Fibroblast of peridontal ligament (primary cell): ENCODE measurements at regions not wholly inside any gene's neighbourhood (a gene's known extent, or its start where the extent isn't known, plus 50 kb on each side); places are given as distances from the start of the nearest gene placed in this dataset.
"Not testable (repeated sequence)": the region's sequence is repeated elsewhere in the genome, so short reads cannot be mapped to it uniquely, and the experiment has no call there.

ENCODE experiments used
- DNase-seq: peaks from one replicate; pipeline ENCODE4 v3.0.0-alpha.2; 2010; ENCODE audit errors: extremely low read depth

- no peak for DNase-seq
Observed at GRCh38 chr6:14597090-14597489, 479.5 kb downstream of the CD83 start.

- no peak for DNase-seq
Observed at GRCh38 chr6:14598017-14598864, 480.7 kb downstream of the CD83 start.

GRCh38 chr6:14600306-14600705 lies 482.7 kb downstream of the CD83 start:
- not testable (repeated sequence) for DNase-seq

- no peak for DNase-seq
Observed at GRCh38 chr6:14601490-14601889, 483.9 kb downstream of the CD83 start.

GRCh38 chr6:14606353-14606752 lies 488.8 kb downstream of the CD83 start:
- DNase-seq = no peak

- no peak for DNase-seq
Observed at GRCh38 chr6:14610141-14610540, 492.6 kb downstream of the CD83 start.

GRCh38 chr6:14612016-14612980 lies 494.7 kb downstream of the CD83 start:
- peak; percentile 56 for DNase-seq

- no peak for DNase-seq
Observed at GRCh38 chr6:14614631-14615030, 497.1 kb downstream of the CD83 start.

GRCh38 chr6:14616656-14617055 lies 499.1 kb downstream of the CD83 start:
- DNase-seq = no peak

GRCh38 chr6:14618759-14619418 lies 501.3 kb downstream of the CD83 start:
- no peak for DNase-seq

GRCh38 chr6:14619419-14619781 lies 501.8 kb downstream of the CD83 start:
- DNase-seq = no peak

GRCh38 chr6:14620522-14620921 lies 502.9 kb downstream of the CD83 start:
- DNase-seq = no peak

GRCh38 chr6:14621518-14621917 lies 503.9 kb downstream of the CD83 start:
- peak; percentile 23 for DNase-seq

- no peak for DNase-seq
Observed at GRCh38 chr6:14622085-14622484, 504.5 kb downstream of the CD83 start.

- DNase-seq = no peak
Observed at GRCh38 chr6:14622909-14623505, 505.4 kb downstream of the CD83 start.

- DNase-seq = no peak
Observed at GRCh38 chr6:14625173-14625895, 507.8 kb downstream of the CD83 start.

- DNase-seq = no peak
Observed at GRCh38 chr6:14626556-14626955, 509.0 kb downstream of the CD83 start.

- no peak for DNase-seq
Observed at GRCh38 chr6:14630016-14630415, 512.4 kb downstream of the CD83 start.

- no peak for DNase-seq
Observed at GRCh38 chr6:14633479-14633878, 515.9 kb downstream of the CD83 start.

- no peak for DNase-seq
Observed at GRCh38 chr6:14634072-14634471, 516.5 kb downstream of the CD83 start.

GRCh38 chr6:14635195-14635594 lies 517.6 kb downstream of the CD83 start:
- DNase-seq = no peak
